TTC549 (cell line): ENCODE measurements at regions not wholly inside any gene's neighbourhood (a gene's known extent, or its start where the extent isn't known, plus 50 kb on each side); places are given as distances from the start of the nearest gene placed in this dataset.

Experiments used
- FAIRE-seq: peaks from 2 replicates; lab custom pipeline; 2012; peaks lifted over from hg19 to GRCh38; lab: Jason Lieb, UNC

- no peak for FAIRE-seq
Observed at GRCh38 chr11:45344028-45344427, 57.9 kb upstream of the SYT13 start.

- FAIRE-seq: no peak
Observed at GRCh38 chr11:45343444-45343843, 57.3 kb upstream of the SYT13 start.

GRCh38 chr11:45341372-45341771 is 55.2 kb upstream of the SYT13 start:
- FAIRE-seq: no peak

GRCh38 chr11:45339729-45340519 is 53.8 kb upstream of the SYT13 start:
- peak; percentile 76 for FAIRE-seq

GRCh38 chr11:45337583-45338360 is 51.6 kb upstream of the SYT13 start:
- FAIRE-seq: no peak

- no peak for FAIRE-seq
Observed at GRCh38 chr11:45336136-45336535, 50.0 kb upstream of the SYT13 start.
